GM21367 (cell line): ENCODE measurements at regions not wholly inside any gene's neighbourhood (a gene's known extent, or its start where the extent isn't known, plus 50 kb on each side); places are given as distances from the start of the nearest gene placed in this dataset.

Experiments used
- ATAC-seq: cut with Tn5 transposase; IDR thresholded peaks from one replicate; pipeline ENCODE4 v1.9.1; 2021; ENCODE audit not compliant: unreplicated experiment

GRCh38 chr16:82567175-82567574 is 59.6 kb upstream of the CDH13 start:
- ATAC-seq, result no peak

GRCh38 chr16:82563401-82563800 is 63.4 kb upstream of the CDH13 start:
- ATAC-seq, result no peak

DNA sequence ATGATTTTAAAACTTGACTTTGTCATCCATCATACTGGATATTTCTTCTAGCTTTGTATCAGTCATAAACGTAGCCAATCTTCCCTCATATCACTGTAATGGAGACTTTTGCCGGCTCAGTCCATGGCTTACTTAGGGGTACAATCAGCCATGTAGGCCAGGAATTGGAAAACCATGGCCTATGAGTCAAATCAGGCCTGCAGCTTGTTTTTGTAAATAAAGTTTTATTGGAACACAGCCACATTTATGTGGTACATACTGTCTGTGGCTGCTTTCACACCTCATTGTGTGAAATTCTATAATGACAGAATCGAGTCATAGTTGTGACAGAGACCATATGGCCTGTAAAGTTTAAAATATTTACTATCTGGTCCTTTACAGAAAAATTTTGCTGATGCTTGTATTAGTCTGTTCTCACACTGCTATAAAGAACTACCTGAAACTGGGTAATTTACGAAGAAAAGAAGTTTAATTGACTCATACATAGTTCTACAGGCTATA is 64.5 kb upstream of the CDH13 start:
- ATAC-seq, result no peak

DNA sequence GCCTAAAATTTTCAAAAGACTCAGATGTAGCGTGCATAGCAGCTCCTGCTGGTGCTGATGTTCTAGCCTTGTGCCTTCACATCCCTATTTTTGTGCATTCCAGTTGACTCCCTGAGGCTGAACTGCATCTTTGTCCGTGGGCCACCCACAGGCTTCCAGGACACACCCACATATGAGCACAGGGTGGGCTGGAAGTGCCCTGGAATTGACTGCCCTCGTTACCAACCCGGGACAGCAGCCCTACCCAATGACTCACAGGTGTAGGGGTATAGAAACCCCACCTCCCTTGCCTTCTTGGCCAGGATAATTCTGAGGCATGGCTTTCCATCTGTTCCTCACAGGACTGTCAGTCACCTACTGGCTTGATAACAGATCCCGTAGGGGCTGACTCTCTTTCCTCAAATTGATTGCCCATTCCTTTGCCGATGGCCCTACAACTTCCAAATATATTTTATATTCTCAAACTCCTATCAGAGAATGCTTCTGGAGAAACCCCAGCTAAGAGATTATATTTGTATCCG is 65.9 kb upstream of the CDH13 start:
- no peak for ATAC-seq

- no peak for ATAC-seq
Observed at GRCh38 chr16:82544378-82545160, 82.2 kb upstream of the CDH13 start.

GRCh38 chr16:82542714-82543113 is 84.1 kb upstream of the CDH13 start:
- no peak for ATAC-seq

- ATAC-seq, result no peak
Observed at GRCh38 chr16:82541103-82541502, 85.7 kb upstream of the CDH13 start.

GRCh38 chr16:82535764-82536163 is 91.0 kb upstream of the CDH13 start:
- ATAC-seq, result no peak

DNA sequence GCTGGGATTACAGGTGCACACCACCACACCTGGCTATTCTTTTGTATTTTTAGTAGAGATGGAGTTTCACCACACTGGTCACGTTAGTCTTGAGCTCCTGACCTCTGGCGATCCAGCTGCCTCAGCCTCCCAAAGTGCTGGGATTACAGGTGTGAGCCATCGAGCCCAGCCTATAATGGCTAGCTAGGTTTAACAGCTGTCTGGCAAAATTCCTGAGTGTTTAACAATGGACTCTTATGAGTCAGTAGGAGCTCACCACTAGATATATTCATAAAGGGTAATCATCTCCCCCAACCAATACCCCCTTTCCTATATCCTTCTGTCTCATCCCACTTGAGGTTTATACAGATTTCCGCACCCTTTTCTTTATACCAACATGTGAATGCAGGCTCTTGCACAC is 91.5 kb upstream of the CDH13 start:
- no peak for ATAC-seq

DNA sequence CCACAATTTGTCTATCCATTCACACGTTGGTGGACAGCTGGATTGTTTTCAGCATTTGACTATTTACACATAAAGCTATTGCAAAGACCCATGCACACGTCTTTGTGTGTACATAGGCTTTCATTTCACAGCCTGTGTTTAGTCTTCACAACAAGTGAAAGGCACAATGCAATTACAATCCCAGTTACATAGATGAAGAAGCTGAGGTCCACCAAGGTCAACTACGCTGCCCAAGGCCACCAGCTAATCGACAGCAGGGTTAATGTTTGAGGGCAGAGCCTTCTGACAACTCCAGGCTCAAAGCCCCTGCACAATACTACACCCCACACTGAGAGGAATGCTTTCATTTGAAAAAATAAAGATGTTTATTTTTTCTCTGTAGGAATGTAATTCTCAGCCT is 93.6 kb upstream of the CDH13 start:
- ATAC-seq, result no peak

DNA sequence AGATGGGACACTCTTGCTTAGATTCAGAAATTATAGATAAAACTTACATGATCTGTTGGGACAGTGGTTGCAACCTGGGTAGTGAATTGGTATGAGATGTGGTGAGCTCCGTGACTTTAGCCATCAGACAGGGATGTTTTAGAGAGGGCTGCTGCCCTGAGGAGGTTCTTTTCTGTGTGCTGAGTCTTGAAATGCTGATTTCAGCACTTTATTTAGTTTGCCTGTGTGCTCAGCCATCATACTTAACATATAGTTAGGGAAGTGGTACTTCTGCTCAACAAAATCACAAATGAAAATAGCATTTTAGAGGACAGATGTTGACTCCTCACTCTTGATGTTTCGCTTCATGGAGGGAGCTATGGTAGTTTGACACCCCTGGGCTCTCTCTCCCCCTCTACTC is 95.9 kb upstream of the CDH13 start:
- ATAC-seq, result no peak

- no peak for ATAC-seq
Observed at GRCh38 chr16:82527101-82527500, 99.7 kb upstream of the CDH13 start.

- ATAC-seq, result no peak
Observed at GRCh38 chr16:82524976-82525375, 101.8 kb upstream of the CDH13 start.

GRCh38 chr16:82523815-82524214 is 103.0 kb upstream of the CDH13 start:
- ATAC-seq, result no peak

DNA sequence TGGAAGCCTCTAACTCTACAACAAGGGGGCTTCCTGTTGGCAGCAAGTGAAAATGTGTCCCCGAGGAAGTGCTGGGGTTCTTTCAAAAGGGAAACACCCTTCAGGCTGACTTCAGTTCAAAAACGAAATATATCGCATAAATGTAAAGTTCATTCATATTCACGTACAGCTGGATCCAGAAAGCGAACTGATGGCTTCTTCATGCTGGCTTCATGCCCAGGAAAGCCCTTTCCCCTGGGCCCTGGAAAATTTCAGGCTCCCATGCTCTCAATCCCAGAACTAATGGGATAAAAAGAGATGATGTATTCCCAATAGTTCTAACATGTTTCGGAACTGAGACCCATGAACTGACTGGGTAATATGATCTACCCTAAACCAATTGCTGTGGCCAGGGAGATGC is 104.7 kb upstream of the CDH13 start:
- ATAC-seq, result no peak

- ATAC-seq, result no peak
Observed at GRCh38 chr16:82518811-82519210, 108.0 kb upstream of the CDH13 start.

GRCh38 chr16:82514262-82514661 is 112.5 kb upstream of the CDH13 start:
- ATAC-seq, result no peak

DNA sequence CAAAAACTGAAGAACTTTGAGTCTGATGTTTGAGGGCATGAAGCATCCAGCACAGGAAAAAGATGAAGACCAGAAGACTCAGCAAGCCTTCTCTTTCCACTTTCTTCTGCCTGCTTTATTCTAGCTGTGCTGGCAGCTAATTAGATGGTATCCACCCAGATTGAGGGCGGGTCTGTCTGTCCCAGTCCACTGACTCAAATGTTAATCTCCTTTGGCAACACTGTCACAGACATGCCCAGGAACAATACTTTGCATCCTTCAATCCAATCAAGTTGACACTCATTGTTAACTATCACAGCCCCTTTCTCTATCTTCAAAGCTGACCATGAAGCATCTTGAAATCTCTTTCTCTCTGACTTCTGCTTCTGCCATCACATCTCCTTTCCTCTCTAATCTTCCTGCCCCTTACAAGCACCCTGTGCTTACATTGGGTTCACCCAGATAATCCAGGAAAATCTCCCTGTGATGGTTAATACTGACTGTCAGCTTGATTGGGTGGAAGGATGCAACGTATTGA is 115.9 kb upstream of the CDH13 start:
- no peak for ATAC-seq

DNA sequence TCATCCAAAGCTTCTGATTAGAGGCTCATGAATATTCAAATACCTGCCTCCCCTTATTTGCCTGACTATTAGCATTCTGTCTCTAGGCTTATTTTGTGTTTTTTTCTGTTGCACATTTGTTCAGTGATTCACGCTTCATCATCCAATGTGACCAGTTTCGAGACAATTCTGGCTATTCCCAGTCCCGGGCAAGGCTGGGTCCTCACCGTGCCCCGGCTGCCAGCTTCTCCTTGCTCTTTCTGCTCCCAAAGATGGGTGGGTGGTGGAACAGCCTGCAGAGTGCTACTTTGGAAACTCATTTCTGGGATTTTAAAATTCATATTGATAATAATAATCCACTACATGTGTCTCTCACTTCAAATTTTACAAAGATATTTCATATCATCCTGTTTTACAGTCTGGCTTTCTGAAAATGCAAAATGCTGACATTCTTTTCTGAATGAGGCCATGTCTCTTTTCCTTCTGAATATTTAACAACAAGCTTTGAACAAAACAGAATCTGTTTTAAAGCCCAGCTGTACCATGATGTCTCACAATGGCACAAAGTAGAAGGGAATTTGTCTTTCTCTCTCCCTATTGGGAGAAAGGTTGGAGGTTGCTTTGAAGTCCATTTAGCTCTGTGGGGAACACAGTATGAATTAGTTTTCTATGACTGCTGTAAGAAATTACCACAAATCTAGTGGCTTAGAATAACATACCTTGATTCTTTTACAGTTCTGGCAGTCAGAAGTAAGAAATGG is 116.9 kb upstream of the CDH13 start:
- ATAC-seq, result no peak

DNA sequence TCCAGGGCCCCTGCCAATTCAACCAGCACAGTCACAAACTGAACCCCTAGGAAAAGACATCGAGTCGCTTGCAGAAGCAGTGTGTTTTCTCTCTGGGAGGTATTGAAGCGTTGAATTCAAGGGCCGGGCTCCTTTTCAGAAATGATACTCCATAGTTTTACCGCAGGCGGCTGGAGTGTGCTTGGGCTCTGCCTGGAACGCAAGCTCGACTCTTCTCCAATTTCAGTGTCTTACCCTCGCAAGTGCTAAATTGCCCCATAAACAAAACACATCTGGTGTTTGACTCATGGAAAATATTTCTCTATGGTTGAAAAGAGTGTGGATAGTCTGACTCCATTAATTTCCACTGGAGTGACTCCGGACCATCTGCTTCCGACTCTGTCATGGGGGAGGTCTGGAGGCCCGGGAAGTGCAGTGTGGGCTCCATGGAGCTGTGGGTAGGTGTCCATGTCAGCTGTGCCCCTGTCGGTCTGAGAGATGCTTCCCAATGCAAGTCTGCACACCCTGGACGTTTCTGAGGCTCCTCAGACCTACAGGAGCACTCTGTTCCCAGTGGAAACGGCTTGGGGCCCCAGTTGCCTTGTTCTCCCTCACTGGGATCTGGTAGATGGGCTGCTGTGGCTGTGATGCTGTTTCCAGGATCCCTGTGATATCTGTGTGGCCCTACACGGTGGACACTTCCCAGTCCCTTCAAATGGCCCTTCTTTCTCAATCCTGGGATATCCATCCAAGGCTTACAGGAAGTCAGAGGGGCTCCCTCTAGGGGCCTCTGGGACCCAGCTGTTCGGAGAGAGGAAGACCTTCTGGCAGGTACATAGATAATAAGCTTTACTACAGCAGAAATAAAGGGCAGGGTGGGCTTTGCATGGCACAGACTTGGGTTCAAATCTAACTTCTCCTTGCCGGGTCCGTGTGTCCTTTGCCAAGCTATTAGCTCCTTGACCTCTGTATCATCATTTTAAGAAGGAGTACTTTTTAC is 119.8 kb upstream of the CDH13 start:
- ATAC-seq, result no peak

GRCh38 chr16:82504836-82505235 is 121.9 kb upstream of the CDH13 start:
- no peak for ATAC-seq
